DND-41 (cell line): ENCODE measurements at regions not wholly inside any gene's neighbourhood (a gene's known extent, or its start where the extent isn't known, plus 50 kb on each side); places are given as distances from the start of the nearest gene placed in this dataset.

Source experiments
- CTCF ChIP-seq: IDR thresholded peaks from 2 replicates; pipeline ENCODE4 v1.5.1; 2012; ENCODE audit warnings: borderline replicate concordance, low read length, moderate library complexity, mild to moderate bottlenecking; ENCODE audit not compliant: poor library complexity, severe bottlenecking; ENCODE audit errors: extremely low read depth
- EZH2 ChIP-seq: IDR thresholded peaks from 3 replicates; pipeline ENCODE4 v1.6.1; 2012; ENCODE audit warnings: borderline replicate concordance, low read depth, mild to moderate bottlenecking, moderate library complexity, low read length, inconsistent platforms; ENCODE audit not compliant: severe bottlenecking

DNA sequence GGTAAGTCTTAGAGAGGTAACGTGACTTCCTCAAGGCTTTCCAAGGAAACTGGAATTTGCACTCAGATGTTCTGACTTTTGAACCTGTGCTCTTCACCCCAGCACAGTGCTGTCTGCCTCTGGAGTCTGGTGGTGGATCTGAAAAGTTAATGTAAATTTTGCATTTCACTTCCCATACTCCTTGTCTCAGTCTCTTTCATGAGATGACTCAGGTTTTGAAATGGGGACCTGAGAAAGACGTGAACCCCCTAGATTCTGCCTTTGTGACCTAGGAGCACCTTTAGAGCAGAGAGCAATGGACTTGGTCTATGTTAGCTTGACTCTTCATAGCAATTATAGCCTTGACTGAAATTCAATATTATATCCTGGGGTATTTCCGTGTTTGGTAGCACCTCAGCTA lies 223.0 kb downstream of the QKI start:
- TF ChIP-seq EZH2 = no peak
- TF ChIP-seq CTCF = no peak
